ENCODE measurements at regions not wholly inside any gene's neighbourhood (a gene's known extent, or its start where the extent isn't known, plus 50 kb on each side); places are given as distances from the start of the nearest gene placed in this dataset.

- no peak for DNase-seq (ENCODE audit: extremely low read depth in 1 of 4, low spot score in 3 of 4)
- no peaks in the 10 kb centered on the region for H3K9me3 ChIP-seq (replicated peaks; ENCODE audit: control insufficient read depth, insufficient read depth, low read depth, low read length)
- no peak overlapping the region for H2AFZ ChIP-seq (ENCODE audit: low read depth, low read length)
- no peak overlapping the region for H3K27ac ChIP-seq (ENCODE audit: extremely low read depth, low read depth, low read length)
- CTCF ChIA-PET (ENCODE audit: low intra/inter-chr PET ratio): no interaction called here
- no peaks in the 10 kb centered on the region for H3K9me1 ChIP-seq (ENCODE audit: control insufficient read depth, insufficient read depth, low read length)
- no peak for FAIRE-seq
- H3K9ac ChIP-seq (ENCODE audit: insufficient read depth in 1 of 2, low read depth in 2 of 2, low read length in 2 of 2): no peak overlapping the region
- no peaks in the 10 kb centered on the region for H4K20me1 ChIP-seq (replicated peaks; ENCODE audit: control insufficient read depth, insufficient read depth, low read length)
- no peak for TF ChIP-seq RFX5 (IDR thresholded peaks at IDR 0.05; ENCODE audit: low read depth, low read length)
- TF ChIP-seq E4F1 (CRISPR knock-in tag; IDR thresholded peaks at IDR 0.05; ENCODE audit: borderline replicate concordance): no peak
- TF ChIP-seq FOXO4 (CRISPR knock-in tag; IDR thresholded peaks at IDR 0.05): no peak
- TF ChIP-seq RAD51 (IDR thresholded peaks at IDR 0.05; ENCODE audit: borderline replicate concordance, low read depth): no peak
- TF ChIP-seq RFX7 (CRISPR knock-in tag; IDR thresholded peaks at IDR 0.05): no peak
- TF ChIP-seq SIN3A (IDR thresholded peaks at IDR 0.05; ENCODE audit: borderline replicate concordance in 2 of 2, control insufficient read depth in 1 of 2, low read depth in 2 of 2, low read length in 2 of 2): no peak
- no peak for TF ChIP-seq ZNF134 (CRISPR knock-in tag; conservative IDR thresholded peaks at IDR 0.05)
- no peak for TF ChIP-seq ZFP36 (IDR thresholded peaks at IDR 0.05; ENCODE audit: low read depth, low read length, partially characterized antibody)
- TF ChIP-seq NFYB (IDR thresholded peaks at IDR 0.05; ENCODE audit: extremely low read depth, insufficient read length): no peak
- TF ChIP-seq, protein P1, sequence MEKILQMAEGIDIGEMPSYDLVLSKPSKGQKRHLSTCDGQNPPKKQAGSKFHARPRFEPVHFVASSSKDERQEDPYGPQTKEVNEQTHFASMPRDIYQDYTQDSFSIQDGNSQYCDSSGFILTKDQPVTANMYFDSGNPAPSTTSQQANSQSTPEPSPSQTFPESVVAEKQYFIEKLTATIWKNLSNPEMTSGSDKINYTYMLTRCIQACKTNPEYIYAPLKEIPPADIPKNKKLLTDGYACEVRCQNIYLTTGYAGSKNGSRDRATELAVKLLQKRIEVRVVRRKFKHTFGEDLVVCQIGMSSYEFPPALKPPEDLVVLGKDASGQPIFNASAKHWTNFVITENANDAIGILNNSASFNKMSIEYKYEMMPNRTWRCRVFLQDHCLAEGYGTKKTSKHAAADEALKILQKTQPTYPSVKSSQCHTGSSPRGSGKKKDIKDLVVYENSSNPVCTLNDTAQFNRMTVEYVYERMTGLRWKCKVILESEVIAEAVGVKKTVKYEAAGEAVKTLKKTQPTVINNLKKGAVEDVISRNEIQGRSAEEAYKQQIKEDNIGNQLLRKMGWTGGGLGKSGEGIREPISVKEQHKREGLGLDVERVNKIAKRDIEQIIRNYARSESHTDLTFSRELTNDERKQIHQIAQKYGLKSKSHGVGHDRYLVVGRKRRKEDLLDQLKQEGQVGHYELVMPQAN (IDR thresholded peaks at IDR 0.05; ENCODE audit: borderline replicate concordance): no peak
- no peak for TF ChIP-seq ZNF232 (CRISPR knock-in tag; IDR thresholded peaks at IDR 0.05)
- no peak for TF ChIP-seq STAG1 (CRISPR knock-in tag; IDR thresholded peaks at IDR 0.05; ENCODE audit: borderline replicate concordance)
- TF ChIP-seq ELF1 (tag; IDR thresholded peaks at IDR 0.05): no peak
- no peak for TF ChIP-seq KAT2B (IDR thresholded peaks at IDR 0.05; ENCODE audit: low read depth, low read length)
- no peak for TF ChIP-seq TAF9B (IDR thresholded peaks at IDR 0.05; ENCODE audit: partially characterized antibody)
- intact Hi-C loops (cut with micrococcal nuclease): no loop called here
- no peaks in the 10 kb centered on the region for H3K27me3 ChIP-seq (ENCODE audit: control insufficient read depth in 2 of 2, insufficient read depth in 2 of 2, low read length in 2 of 2)
- H3K79me2 ChIP-seq (ENCODE audit: control insufficient read depth, insufficient read depth, low read length): no peaks in the 10 kb centered on the region
- H3K36me3 ChIP-seq (ENCODE audit: control insufficient read depth, insufficient read depth, low read length): no peaks in the 10 kb centered on the region
- POLR2A ChIA-PET: no interaction called here
- BruUV-seq (replicated peaks): no TSS peak
- H3K4me3 ChIP-seq: no peak overlapping the region
- H3K4me2 ChIP-seq (ENCODE audit: insufficient read depth, low read length): no peak overlapping the region
- WGBS (ENCODE audit: insufficient coverage, low coverage, missing lambda C conversion rate): 0% methylated on average over 4 of the region's 4 CpGs
- no peaks in the 10 kb centered on the region for H3K4me1 ChIP-seq (replicated peaks in 1 of 2; ENCODE audit: control insufficient read depth in 2 of 2, insufficient read depth in 2 of 2, low read length in 2 of 2)
- ATAC-seq: no peak
- in situ Hi-C loops (cut with MboI): no loop called here
Observed at GRCh38 chr16:35744726-35745125, 2285.3 kb downstream of the TP53TG3F start.

Measured in K562 (cell line).